Sigmoid colon (tissue), 6 donors: ENCODE measurements at regions not wholly inside any gene's neighbourhood (a gene's known extent, or its start where the extent isn't known, plus 50 kb on each side); places are given as distances from the start of the nearest gene placed in this dataset.

Source experiments
- DNase-seq: peaks from one replicate; pipeline ENCODE4 v3.0.0-alpha.2; 2019
- H3K27ac ChIP-seq, 4 donors: fragments of 200-600 bp; sonication (generic); one replicate each; pipeline ENCODE4 v1.5.1; 2016 to 2019; ENCODE audit warnings: mild to moderate bottlenecking in 1 of 4
- H3K27me3 ChIP-seq, 3 donors: fragments of 200-600 bp; sonication (generic); one replicate each; pipeline ENCODE4 v1.5.1; 2019; ENCODE audit warnings: mild to moderate bottlenecking in 1 of 3
- H3K36me3 ChIP-seq, 4 donors: fragments of 200-600 bp; sonication (generic); one replicate each; pipeline ENCODE4 v1.5.1; 2016 to 2019
- H3K4me1 ChIP-seq, 4 donors: fragments of 200-600 bp; sonication (generic); one replicate each; pipeline ENCODE4 v1.5.1; 2017 to 2019
- H3K4me3 ChIP-seq, 4 donors: fragments of 200-600 bp; sonication (generic); one replicate each; pipeline ENCODE4 v1.5.1; 2017 to 2019; ENCODE audit warnings: mild to moderate bottlenecking in 2 of 4, moderate library complexity in 1 of 4
- H3K9me3 ChIP-seq, 4 donors: fragments of 200-600 bp in 3 of 4; sonication (generic) in 3 of 4; one replicate each; pipeline versions ENCODE4 v1.5.1 to v1.6.1; 2013 to 2019
- CTCF ChIP-seq, 4 experiments: fragments of 450-650 bp in 3 of 4; fragments of 200-600 bp in 1 of 4; IDR thresholded peaks; one replicate each; pipeline ENCODE4 v1.5.1; 2016 to 2019; ENCODE audit warnings: antibody characterized with exemption in 4 of 4, mild to moderate bottlenecking in 3 of 4, moderate library complexity in 2 of 4
- EP300 ChIP-seq, 4 donors: sonication (generic); formaldehyde crosslinking; IDR thresholded peaks; one replicate each; pipeline ENCODE4 v1.6.1; 2017; ENCODE audit warnings: antibody characterized with exemption in 4 of 4
- POLR2A ChIP-seq, 2 donors: fragments of 450-650 bp; IDR thresholded peaks; one replicate each; pipeline ENCODE4 v1.6.1; 2016; ENCODE audit warnings: antibody characterized with exemption in 2 of 2, mild to moderate bottlenecking in 2 of 2, moderate library complexity in 2 of 2
- POLR2AphosphoS5 ChIP-seq, 4 donors: sonication (generic); formaldehyde crosslinking; IDR thresholded peaks; one replicate each; pipeline ENCODE4 v1.6.1; 2017; ENCODE audit warnings: antibody characterized with exemption in 4 of 4
- WGBS, 2 donors: extraction: QIAGEN DNeasy Blood & Tissue Kit; methylation state at CpG; one replicate each; pipeline ENCODE4 v1.1.7; 2013; 5-methylcytosine and 5-hydroxymethylcytosine counted together
- intact Hi-C: fragments of 100-400 bp; cut with DNase I; formaldehyde crosslinking; loops from one replicate; pipeline ENCODE4 v1.15.1; 2023
- donor health status: healthy with polysubstance abuse.
- donor health status: healthy.

- H3K4me3 ChIP-seq = no peak overlapping the region
- WGBS, 2 donors = 87 to 91% methylated on average over 2 of the region's 2 CpGs
- no peaks in the 10 kb centered on the region for H3K4me1 ChIP-seq
- no peak overlapping the region for H3K27ac ChIP-seq
- intact Hi-C loops = no loop called here
- H3K36me3 ChIP-seq = no peaks in the 10 kb centered on the region
- TF ChIP-seq POLR2A (IDR thresholded peaks at IDR 0.05) (no peak), POLR2AphosphoS5 (IDR thresholded peaks at IDR 0.05) (no peak), EP300 (IDR thresholded peaks at IDR 0.05) (no peak), CTCF (IDR thresholded peaks at IDR 0.05) (no peak)
- DNase-seq = no peak
- no peaks in the 10 kb centered on the region for H3K9me3 ChIP-seq
- no peaks in the 10 kb centered on the region for H3K27me3 ChIP-seq
Measured at GRCh38 chr4:82034878-82035277, 338.9 kb downstream of the HNRNPD start.

GRCh38 chr4:82033862-82034261, 339.9 kb downstream of the HNRNPD start:
- TF ChIP-seq EP300 (IDR thresholded peaks at IDR 0.05) (no peak), POLR2AphosphoS5 (IDR thresholded peaks at IDR 0.05) (no peak), CTCF (IDR thresholded peaks at IDR 0.05) (no peak), POLR2A (IDR thresholded peaks at IDR 0.05) (no peak)
- H3K36me3 ChIP-seq = no peaks in the 10 kb centered on the region
- intact Hi-C loops = no loop called here

GRCh38 chr4:82031376-82031927, 342.3 kb downstream of the HNRNPD start:
- WGBS, 2 donors = 59 to 79% methylated on average over 2 of the region's 2 CpGs
- H3K36me3 ChIP-seq = no peaks in the 10 kb centered on the region
- no peaks in the 10 kb centered on the region for H3K9me3 ChIP-seq
- no peak for DNase-seq
- H3K27me3 ChIP-seq = no peaks in the 10 kb centered on the region
- H3K4me3 ChIP-seq = no peak overlapping the region
- TF ChIP-seq POLR2AphosphoS5 (IDR thresholded peaks at IDR 0.05) (no peak), EP300 (IDR thresholded peaks at IDR 0.05) (no peak), CTCF (IDR thresholded peaks at IDR 0.05) (no peak), POLR2A (IDR thresholded peaks at IDR 0.05) (no peak)
- intact Hi-C loops = no loop called here
- no peak overlapping the region for H3K27ac ChIP-seq
- H3K4me1 ChIP-seq = no peaks in the 10 kb centered on the region

More at GRCh38 chr4:82033862-82034261, 339.9 kb downstream of the HNRNPD start:
- Histone ChIP-seq H3K4me1 (no peaks in the 10 kb centered on the region), H3K4me3 (no peak overlapping the region), H3K27me3 (no peaks in the 10 kb centered on the region), H3K9me3 (no peaks in the 10 kb centered on the region), H3K27ac (no peak overlapping the region)
- WGBS, 2 donors = 71 to 76% methylated on average over 2 of the region's 2 CpGs
- DNase-seq = no peak

GRCh38 chr4:82017680-82018079, 356.1 kb downstream of the HNRNPD start:
- Histone ChIP-seq H3K9me3 (no peaks in the 10 kb centered on the region), H3K4me3 (no peak overlapping the region), H3K27me3 (no peaks in the 10 kb centered on the region), H3K4me1 (no peaks in the 10 kb centered on the region), H3K27ac (no peak overlapping the region), H3K36me3 (no peaks in the 10 kb centered on the region)
- DNase-seq = no peak
- WGBS, 2 donors = 75 to 81% methylated on average over 2 of the region's 2 CpGs
- no peak for TF ChIP-seq CTCF (IDR thresholded peaks at IDR 0.05)
- TF ChIP-seq EP300 (IDR thresholded peaks at IDR 0.05) = no peak
- no peak for TF ChIP-seq POLR2A (IDR thresholded peaks at IDR 0.05)
- no peak for TF ChIP-seq POLR2AphosphoS5 (IDR thresholded peaks at IDR 0.05)
- intact Hi-C loops = no loop called here

GRCh38 chr4:82005158-82005557, 368.6 kb downstream of the HNRNPD start:
- TF ChIP-seq CTCF (IDR thresholded peaks at IDR 0.05) = no peak
- TF ChIP-seq EP300 (IDR thresholded peaks at IDR 0.05) = no peak
- TF ChIP-seq POLR2A (IDR thresholded peaks at IDR 0.05) = no peak
- no peak for TF ChIP-seq POLR2AphosphoS5 (IDR thresholded peaks at IDR 0.05)
- intact Hi-C loops = no loop called here
- DNase-seq = no peak
- Histone ChIP-seq H3K27me3 (no peaks in the 10 kb centered on the region), H3K9me3 (no peaks in the 10 kb centered on the region), H3K4me3 (no peak overlapping the region), H3K4me1 (peaks cover 0 to 6% (median 0%) of the 10 kb centered on the region in 4 donors), H3K27ac (no peak overlapping the region), H3K36me3 (no peaks in the 10 kb centered on the region)
- WGBS, 2 donors = 34 to 64% methylated on average over 1 of the region's 1 CpG
